Mesendoderm (in vitro differentiated cells): ENCODE measurements at regions not wholly inside any gene's neighbourhood (a gene's known extent, or its start where the extent isn't known, plus 50 kb on each side); places are given as distances from the start of the nearest gene placed in this dataset.
"Not testable (repeated sequence)": the region's sequence is repeated elsewhere in the genome, so short reads cannot be mapped to it uniquely, and the experiment has no call there.

Experiments
- DNase-seq: peaks from one replicate; pipeline ENCODE4 v3.0.0; 2013
- H2AK5ac ChIP-seq: 2 replicates; pipeline ENCODE4 v1.6.1; 2013; ENCODE audit warnings: low read length, inconsistent platforms
- H2BK120ac ChIP-seq: 2 replicates; pipeline ENCODE4 v1.6.1; 2013; ENCODE audit warnings: low read depth, mild to moderate bottlenecking, low read length, moderate library complexity, mixed read lengths
- H2BK15ac ChIP-seq: replicated peaks from 2 replicates; pipeline ENCODE4 v1.6.1; 2013; ENCODE audit warnings: low read depth, mild to moderate bottlenecking, moderate library complexity
- H2BK5ac ChIP-seq: 2 replicates; pipeline ENCODE4 v1.6.1; 2013; ENCODE audit warnings: low read length, inconsistent platforms
- H3K18ac ChIP-seq: 2 replicates; pipeline ENCODE4 v1.6.1; 2013; ENCODE audit warnings: mild to moderate bottlenecking, low read length, mixed read lengths
- H3K23ac ChIP-seq: one replicate; pipeline ENCODE4 v1.6.1; 2013; ENCODE audit warnings: low read length
- H3K27ac ChIP-seq: 2 replicates; pipeline ENCODE4 v1.5.1; 2013; ENCODE audit warnings: low read depth, mild to moderate bottlenecking, inconsistent platforms, low read length, moderate library complexity
- H3K27me3 ChIP-seq: 2 replicates; pipeline ENCODE4 v1.6.1; 2013; ENCODE audit warnings: low read length, control low read depth, mild to moderate bottlenecking, inconsistent platforms; ENCODE audit not compliant: insufficient read depth, poor library complexity
- H3K36me3 ChIP-seq: 2 replicates; pipeline ENCODE4 v1.6.1; 2013; ENCODE audit warnings: low read length, inconsistent platforms; ENCODE audit not compliant: control insufficient read depth, insufficient read depth
- H3K4ac ChIP-seq: one replicate; pipeline ENCODE4 v1.6.1; 2013; ENCODE audit warnings: low read depth, mild to moderate bottlenecking, low read length, moderate library complexity
- H3K4me1 ChIP-seq: 2 replicates; pipeline ENCODE4 v1.6.1; 2013; ENCODE audit warnings: low read depth, low read length, inconsistent platforms; ENCODE audit not compliant: control insufficient read depth
- H3K4me2 ChIP-seq: 2 replicates; pipeline ENCODE4 v1.6.1; 2013; ENCODE audit warnings: low read length
- H3K4me3 ChIP-seq: 2 replicates; pipeline ENCODE4 v1.5.1; 2013; ENCODE audit warnings: mild to moderate bottlenecking, low read length
- H3K56ac ChIP-seq: one replicate; pipeline ENCODE4 v1.6.1; 2013; ENCODE audit warnings: low read length
- H3K79me1 ChIP-seq: 2 replicates; pipeline ENCODE4 v1.6.1; 2013; ENCODE audit warnings: low read length, inconsistent platforms
- H3K79me2 ChIP-seq: 2 replicates; pipeline ENCODE4 v1.6.1; 2013; ENCODE audit warnings: mild to moderate bottlenecking, low read length; ENCODE audit not compliant: control insufficient read depth, insufficient read depth
- H3K9ac ChIP-seq: 2 replicates; pipeline ENCODE4 v1.6.1; 2013; ENCODE audit warnings: low read length, inconsistent platforms
- H4K5ac ChIP-seq: one replicate; pipeline ENCODE4 v1.6.1; 2013; ENCODE audit warnings: low read length
- H4K8ac ChIP-seq: one replicate; pipeline ENCODE4 v1.6.1; 2013; ENCODE audit warnings: low read depth, mild to moderate bottlenecking, control low read depth, low read length, moderate library complexity
- WGBS: extraction: QIAGEN DNeasy Blood & Tissue Kit; methylation state at CpG from one replicate; pipeline ENCODE4 v1.1.7; 2013; ENCODE audit warnings: low lambda C conversion rate, missing lambda C conversion rate; ENCODE audit not compliant: insufficient coverage; ENCODE audit errors: extremely low coverage; 5-methylcytosine and 5-hydroxymethylcytosine counted together

DNA sequence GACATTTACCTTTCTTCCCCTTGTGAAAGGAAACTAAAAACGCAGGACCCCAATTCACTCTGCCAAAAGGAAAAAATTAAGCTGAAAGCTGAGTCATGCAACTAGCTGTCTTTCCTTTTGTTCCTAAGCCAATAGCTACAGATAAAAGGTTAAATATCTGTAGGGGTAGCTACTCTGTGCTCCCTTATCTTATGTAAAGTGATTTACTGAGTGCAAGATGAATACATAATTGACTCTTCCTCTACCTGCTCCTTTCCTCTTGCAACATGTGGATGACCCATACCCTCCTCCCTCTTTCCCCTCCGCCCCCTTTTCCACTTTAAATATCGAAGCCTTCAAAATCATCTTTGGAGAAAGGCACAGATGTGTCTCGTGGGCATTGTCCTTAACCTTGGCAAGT, 68.0 kb upstream of the ZNF157 start:
- Histone ChIP-seq H3K23ac (no peak overlapping the region), H3K79me2 (no peaks in the 10 kb centered on the region), H2BK5ac (no peak overlapping the region), H3K4ac (peak overlapping the region; percentile 36), H3K4me3 (no peak overlapping the region), H2BK120ac (no peak overlapping the region), H3K18ac (no peak overlapping the region), H3K27ac (no peak overlapping the region), H3K79me1 (no peaks in the 10 kb centered on the region), H3K4me1 (no peaks in the 10 kb centered on the region), H2BK15ac (no peak overlapping the region), H4K5ac (no peak overlapping the region), H3K36me3 (no peaks in the 10 kb centered on the region), H4K8ac (no peak overlapping the region), H3K56ac (no peak overlapping the region), H3K9ac (no peak overlapping the region), H2AK5ac (no peak overlapping the region), H3K27me3 (no peaks in the 10 kb centered on the region), H3K4me2 (no peak overlapping the region)
- no CpG with 5 or more reads among the region's 4 CpGs for WGBS
- peak; percentile 14 for DNase-seq

DNA sequence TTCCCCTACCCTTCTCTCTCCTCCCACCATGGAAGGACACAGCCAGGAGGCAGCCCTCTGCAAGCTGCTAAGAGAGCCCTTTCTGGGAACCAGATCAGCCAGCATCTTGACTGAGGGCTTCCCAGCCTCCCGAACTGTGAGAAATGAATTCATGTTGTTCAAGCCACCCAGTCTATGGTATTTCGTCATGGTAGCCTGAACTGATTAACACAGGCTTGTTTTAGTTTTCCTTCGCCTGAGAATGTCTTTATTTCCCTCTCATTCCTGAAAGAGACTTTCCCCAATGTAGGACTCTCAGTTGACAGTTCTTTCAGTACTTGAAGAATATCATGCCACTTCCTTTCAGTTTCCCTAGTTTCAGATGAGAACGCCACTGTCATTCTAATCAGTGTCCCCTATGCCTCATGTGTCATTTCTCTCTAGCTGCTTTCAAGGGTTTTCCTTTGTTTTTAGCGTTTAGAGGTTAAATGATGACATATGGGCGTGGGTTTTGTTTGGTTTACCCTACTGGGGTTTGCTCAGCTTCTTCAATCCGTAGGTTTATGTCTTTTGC, 63.8 kb upstream of the ZNF157 start:
- not testable (repeated sequence) for H2BK15ac ChIP-seq, H3K4me2 ChIP-seq, H2AK5ac ChIP-seq, H3K56ac ChIP-seq, H3K4me3 ChIP-seq, H3K9ac ChIP-seq, H4K5ac ChIP-seq, H3K27me3 ChIP-seq, H4K8ac ChIP-seq, H3K23ac ChIP-seq, H3K27ac ChIP-seq, H2BK5ac ChIP-seq, H3K18ac ChIP-seq, H3K36me3 ChIP-seq, H2BK120ac ChIP-seq, DNase-seq, H3K4me1 ChIP-seq, H3K79me2 ChIP-seq, H3K79me1 ChIP-seq, H3K4ac ChIP-seq
- WGBS, result no CpG with 5 or more reads among the region's 7 CpGs

DNA sequence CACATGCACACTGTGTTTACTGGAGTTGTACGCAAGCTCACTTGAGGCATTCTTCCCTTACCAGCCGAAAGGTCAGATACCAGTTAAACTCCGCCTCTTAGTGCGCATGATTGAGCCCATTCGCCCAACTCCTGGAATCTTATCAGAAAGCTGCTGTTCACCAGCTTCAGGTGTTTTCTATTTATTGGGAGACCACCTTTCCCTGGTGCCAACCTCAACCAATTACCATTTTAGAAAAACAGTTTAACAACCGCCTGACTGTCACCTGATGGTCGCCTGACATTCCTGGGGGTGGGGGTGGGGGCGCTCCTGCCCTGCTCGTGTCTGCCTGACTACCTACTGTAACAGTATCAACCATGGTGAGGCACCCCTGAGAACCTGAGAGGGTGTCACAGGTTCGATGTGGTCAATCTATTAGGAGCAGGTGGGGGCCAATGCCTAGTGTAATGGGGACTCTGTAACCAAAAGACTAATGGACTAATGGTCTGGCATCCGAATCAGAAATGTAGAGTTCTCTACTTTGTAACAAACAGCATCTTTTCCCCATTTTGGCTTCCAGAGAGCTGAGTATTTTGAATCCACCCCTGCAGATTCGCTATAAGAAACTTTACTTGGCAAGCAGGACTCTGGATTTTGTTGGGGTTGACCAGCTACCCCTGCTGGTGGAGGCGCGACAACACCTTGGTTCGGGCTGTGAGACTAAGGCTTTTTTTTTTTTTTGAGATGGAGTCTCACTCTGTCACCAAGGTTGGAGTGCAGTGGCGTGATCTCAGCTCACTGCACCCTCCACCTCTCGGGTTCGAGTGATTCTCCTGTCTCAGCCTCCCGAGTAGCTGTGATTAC, 58.2 kb upstream of the ZNF157 start:
- Histone ChIP-seq H3K4me3 (no peak overlapping the region), H2BK5ac (no peak overlapping the region), H3K79me1 (no peaks in the 10 kb centered on the region), H4K5ac (no peak overlapping the region), H2AK5ac (no peak overlapping the region), H3K27me3 (no peaks in the 10 kb centered on the region), H2BK15ac (no peak overlapping the region), H3K4me1 (no peaks in the 10 kb centered on the region), H3K9ac (no peak overlapping the region), H4K8ac (no peak overlapping the region), H3K27ac (no peak overlapping the region), H2BK120ac (no peak overlapping the region), H3K79me2 (no peaks in the 10 kb centered on the region), H3K4me2 (no peak overlapping the region), H3K23ac (no peak overlapping the region), H3K18ac (no peak overlapping the region), H3K4ac (no peak overlapping the region), H3K36me3 (no peaks in the 10 kb centered on the region), H3K56ac (no peak overlapping the region)
- no CpG with 5 or more reads among the region's 19 CpGs for WGBS
- DNase-seq, result peak; percentile 79

DNA sequence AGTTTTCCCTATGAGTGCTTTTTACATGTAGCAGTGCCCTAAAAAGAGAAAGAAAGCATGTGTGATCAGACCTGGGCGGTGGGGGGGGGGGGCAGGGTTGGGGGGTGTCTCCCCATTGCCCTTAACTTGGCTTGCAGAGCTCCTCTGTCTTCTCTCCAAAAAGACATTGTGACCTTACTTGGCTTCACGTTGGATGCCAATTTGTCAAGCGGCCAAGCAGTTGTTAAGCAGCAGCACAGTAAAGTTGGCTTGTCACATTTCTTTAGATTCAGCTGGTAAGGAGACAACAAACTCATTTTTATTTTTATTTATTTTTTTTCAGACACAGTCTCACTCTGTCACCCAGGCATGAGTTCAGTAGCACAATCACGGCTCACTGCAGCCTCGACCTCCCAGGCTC, 57.3 kb upstream of the ZNF157 start:
- H3K36me3 ChIP-seq, result no peaks in the 10 kb centered on the region
- H3K79me2 ChIP-seq, result no peaks in the 10 kb centered on the region
- H2AK5ac ChIP-seq, result no peak overlapping the region
- no peaks in the 10 kb centered on the region for H3K79me1 ChIP-seq
- no peak overlapping the region for H3K18ac ChIP-seq
- H3K4me2 ChIP-seq, result no peak overlapping the region
- no peaks in the 10 kb centered on the region for H3K4me1 ChIP-seq
- H3K23ac ChIP-seq, result no peak overlapping the region
- H3K56ac ChIP-seq, result no peak overlapping the region
- no peaks in the 10 kb centered on the region for H3K27me3 ChIP-seq
- H2BK5ac ChIP-seq, result no peak overlapping the region
- no peak overlapping the region for H2BK15ac ChIP-seq
- DNase-seq, result no peak
- peak overlapping the region; percentile 12 for H3K4ac ChIP-seq
- H3K4me3 ChIP-seq, result no peak overlapping the region
- no peak overlapping the region for H4K8ac ChIP-seq
- H3K27ac ChIP-seq, result no peak overlapping the region
- no peak overlapping the region for H4K5ac ChIP-seq
- no CpG with 5 or more reads among the region's 5 CpGs for WGBS
- H3K9ac ChIP-seq, result no peak overlapping the region
- no peak overlapping the region for H2BK120ac ChIP-seq

DNA sequence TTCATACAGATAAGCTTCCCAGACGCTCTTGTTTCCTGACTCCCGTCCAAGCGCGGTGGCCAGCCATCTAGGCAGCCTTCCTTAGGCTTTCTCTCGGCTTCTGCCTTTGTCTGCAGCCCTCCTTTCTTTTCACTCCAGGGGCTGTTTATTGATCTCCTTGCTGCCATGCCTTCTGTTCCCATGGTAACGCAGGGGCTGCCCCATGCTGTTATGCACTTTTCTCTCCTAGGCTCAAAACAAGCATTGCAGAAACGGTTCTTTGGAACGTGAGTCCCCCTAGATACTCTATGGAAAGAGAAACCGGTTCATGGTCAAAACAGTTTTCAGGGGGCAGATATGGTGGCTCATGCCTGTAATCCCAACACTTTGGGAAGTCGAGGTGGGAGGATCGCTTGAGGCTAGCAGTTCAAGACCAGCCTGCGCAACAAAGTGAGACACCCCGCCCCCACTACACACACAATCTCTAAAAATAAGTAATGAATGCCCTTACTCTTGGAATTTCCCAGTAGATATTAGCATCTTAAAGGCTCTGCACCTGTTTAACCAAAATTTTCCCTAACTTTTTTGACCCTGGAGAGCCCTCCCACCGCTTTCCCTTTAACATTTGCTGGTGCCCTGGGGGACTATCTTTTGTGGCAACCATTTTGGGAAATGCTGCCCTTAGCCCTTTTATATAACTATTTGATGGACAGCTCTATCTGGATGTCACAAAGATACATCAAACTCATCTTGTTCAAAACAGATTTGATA, 53.9 kb upstream of the ZNF157 start:
- Histone ChIP-seq H3K27ac (no peak overlapping the region), H3K4ac (no peak overlapping the region), H3K4me2 (no peak overlapping the region), H3K36me3 (no peaks in the 10 kb centered on the region), H2BK5ac (no peak overlapping the region), H3K4me1 (no peaks in the 10 kb centered on the region), H2AK5ac (no peak overlapping the region), H2BK15ac (peak overlapping the region; percentile 11), H3K79me2 (no peaks in the 10 kb centered on the region), H3K23ac (no peak overlapping the region), H3K4me3 (no peak overlapping the region), H4K5ac (no peak overlapping the region), H4K8ac (no peak overlapping the region), H3K79me1 (no peaks in the 10 kb centered on the region), H3K18ac (peak overlapping the region; percentile 39), H2BK120ac (no peak overlapping the region), H3K27me3 (no peaks in the 10 kb centered on the region), H3K9ac (no peak overlapping the region), H3K56ac (no peak overlapping the region)
- no CpG with 5 or more reads among the region's 14 CpGs for WGBS
- peak; percentile 90 for DNase-seq
